MM.1S (cell line): ENCODE measurements at regions not wholly inside any gene's neighbourhood (a gene's known extent, or its start where the extent isn't known, plus 50 kb on each side); places are given as distances from the start of the nearest gene placed in this dataset.

ENCODE experiments used
- EZH2 ChIP-seq: fragments of 300-600 bp; sonication (generic); optimal IDR thresholded peaks from 2 replicates; pipeline ENCODE3; 2017; ENCODE audit warnings: low read depth, mild to moderate bottlenecking, antibody characterized with exemption, low read length, mixed read lengths
- EZH2phosphoT487 ChIP-seq: fragments of 300-600 bp; sonication (generic); IDR thresholded peaks from 2 replicates; pipeline ENCODE4 v1.6.1; 2018; ENCODE audit warnings: antibody characterized with exemption, low read length
- TF ChIP-seq, protein P1 (sequence below): fragments of 300-600 bp; sonication (generic); IDR thresholded peaks from 2 replicates; pipeline ENCODE4 v1.5.1; 2016; ENCODE audit warnings: antibody characterized with exemption, low read length, mixed read lengths

DNA sequence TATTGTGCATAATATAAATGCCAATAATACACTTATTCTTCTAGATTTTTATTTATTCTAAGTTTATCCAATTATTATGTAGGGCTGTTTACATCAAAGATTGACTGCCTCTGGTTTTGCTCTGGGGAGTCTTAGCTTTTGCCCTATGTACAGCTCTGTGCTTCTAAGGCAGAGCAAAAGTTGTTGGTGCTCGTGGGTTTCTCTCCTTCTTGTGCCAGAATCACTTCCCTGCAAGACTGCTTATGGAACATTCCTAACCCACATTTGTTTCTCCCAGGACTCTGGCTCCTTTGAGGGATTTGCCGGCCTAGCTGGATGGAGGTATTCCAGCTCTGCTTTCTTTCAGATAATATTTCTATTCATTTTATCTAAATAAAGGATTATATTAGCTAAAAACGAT is 849.1 kb downstream of the USP25 start:
- TF ChIP-seq, protein P1, sequence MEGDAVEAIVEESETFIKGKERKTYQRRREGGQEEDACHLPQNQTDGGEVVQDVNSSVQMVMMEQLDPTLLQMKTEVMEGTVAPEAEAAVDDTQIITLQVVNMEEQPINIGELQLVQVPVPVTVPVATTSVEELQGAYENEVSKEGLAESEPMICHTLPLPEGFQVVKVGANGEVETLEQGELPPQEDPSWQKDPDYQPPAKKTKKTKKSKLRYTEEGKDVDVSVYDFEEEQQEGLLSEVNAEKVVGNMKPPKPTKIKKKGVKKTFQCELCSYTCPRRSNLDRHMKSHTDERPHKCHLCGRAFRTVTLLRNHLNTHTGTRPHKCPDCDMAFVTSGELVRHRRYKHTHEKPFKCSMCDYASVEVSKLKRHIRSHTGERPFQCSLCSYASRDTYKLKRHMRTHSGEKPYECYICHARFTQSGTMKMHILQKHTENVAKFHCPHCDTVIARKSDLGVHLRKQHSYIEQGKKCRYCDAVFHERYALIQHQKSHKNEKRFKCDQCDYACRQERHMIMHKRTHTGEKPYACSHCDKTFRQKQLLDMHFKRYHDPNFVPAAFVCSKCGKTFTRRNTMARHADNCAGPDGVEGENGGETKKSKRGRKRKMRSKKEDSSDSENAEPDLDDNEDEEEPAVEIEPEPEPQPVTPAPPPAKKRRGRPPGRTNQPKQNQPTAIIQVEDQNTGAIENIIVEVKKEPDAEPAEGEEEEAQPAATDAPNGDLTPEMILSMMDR = no peak
- no peak for TF ChIP-seq EZH2
- no peak for TF ChIP-seq EZH2phosphoT487
